UCSD-AML1 (cell line): ENCODE measurements at regions not wholly inside any gene's neighbourhood (a gene's known extent, or its start where the extent isn't known, plus 50 kb on each side); places are given as distances from the start of the nearest gene placed in this dataset.

Experiments used
- DNase-seq: peaks from one replicate; lab custom pipeline; 2025; ENCODE audit not compliant: unreplicated experiment; lab: John Stamatoyannopoulos, UW

GRCh38 chr6:104126315-104127005, 733.3 kb downstream of the HACE1 start:
- DNase-seq: no peak

GRCh38 chr6:104123227-104123626, 736.5 kb downstream of the HACE1 start:
- no peak for DNase-seq

GRCh38 chr6:104118274-104118673, 741.4 kb downstream of the HACE1 start:
- DNase-seq: no peak

- DNase-seq: no peak
Measured at GRCh38 chr6:104109806-104110205, 749.9 kb downstream of the HACE1 start.

- no peak for DNase-seq
Measured at GRCh38 chr6:104108634-104109033, 751.1 kb downstream of the HACE1 start.

- DNase-seq: no peak
Measured at GRCh38 chr6:104095661-104096416, 763.9 kb downstream of the HACE1 start.

GRCh38 chr6:104087765-104088164, 772.0 kb downstream of the HACE1 start:
- no peak for DNase-seq

- DNase-seq: no peak
Measured at GRCh38 chr6:104068281-104068680, 791.4 kb downstream of the HACE1 start.

- no peak for DNase-seq
Measured at GRCh38 chr6:104064876-104065275, 794.8 kb downstream of the HACE1 start.

GRCh38 chr6:104050455-104050854, 809.3 kb downstream of the HACE1 start:
- no peak for DNase-seq

- no peak for DNase-seq
Measured at GRCh38 chr6:104046426-104046825, 813.3 kb downstream of the HACE1 start.

- no peak for DNase-seq
Measured at GRCh38 chr6:104031346-104031745, 828.4 kb downstream of the HACE1 start.

GRCh38 chr6:104022126-104022525, 837.6 kb downstream of the HACE1 start:
- no peak for DNase-seq

- no peak for DNase-seq
Measured at GRCh38 chr6:104019075-104019753, 840.5 kb downstream of the HACE1 start.

GRCh38 chr6:104017410-104018381, 842.0 kb downstream of the HACE1 start:
- DNase-seq: peak; percentile 5

- DNase-seq: no peak
Measured at GRCh38 chr6:104014163-104014959, 845.4 kb downstream of the HACE1 start.

- no peak for DNase-seq
Measured at GRCh38 chr6:104013312-104013971, 846.3 kb downstream of the HACE1 start.

- DNase-seq: no peak
Measured at GRCh38 chr6:104010897-104011296, 848.8 kb downstream of the HACE1 start.

GRCh38 chr6:104003803-104004516, 855.8 kb downstream of the HACE1 start:
- DNase-seq: no peak
